CD4-positive, alpha-beta T cell treated with Interferon gamma for 1 hour (primary cell): ENCODE measurements at regions not wholly inside any gene's neighbourhood (a gene's known extent, or its start where the extent isn't known, plus 50 kb on each side); places are given as distances from the start of the nearest gene placed in this dataset.
A peak's percentile ranks its signal among the peaks of the same experiment; 100 is the strongest.
"Not testable (repeated sequence)": the region's sequence is repeated elsewhere in the genome, so short reads cannot be mapped to it uniquely, and the experiment has no call there.

Source experiments
- DNase-seq: peaks from one replicate; pipeline ENCODE4 v3.0.0-alpha.2; 2020

GRCh38 chr14:58731465-58732293 is 93.9 kb downstream of the DACT1 start:
- no peak for DNase-seq

GRCh38 chr14:58732387-58732786 is 94.6 kb downstream of the DACT1 start:
- no peak for DNase-seq

GRCh38 chr14:58733451-58734208 is 95.9 kb downstream of the DACT1 start:
- DNase-seq: no peak

GRCh38 chr14:58735596-58735995 is 97.8 kb downstream of the DACT1 start:
- no peak for DNase-seq

GRCh38 chr14:58736606-58737005 is 98.8 kb downstream of the DACT1 start:
- no peak for DNase-seq

GRCh38 chr14:58737511-58737910 is 99.7 kb downstream of the DACT1 start:
- DNase-seq: no peak

GRCh38 chr14:58738189-58738836 is 100.6 kb downstream of the DACT1 start:
- no peak for DNase-seq

GRCh38 chr14:58738876-58739275 is 101.1 kb downstream of the DACT1 start:
- no peak for DNase-seq

GRCh38 chr14:58739674-58740073 is 101.9 kb downstream of the DACT1 start:
- no peak for DNase-seq

- no peak for DNase-seq
These were observed 102.7 kb downstream of the DACT1 start for GRCh38 chr14:58740379-58740935.

GRCh38 chr14:58744801-58745394 is 107.1 kb downstream of the DACT1 start:
- DNase-seq: no peak

GRCh38 chr14:58746261-58746660 is 108.5 kb downstream of the DACT1 start:
- DNase-seq: no peak

GRCh38 chr14:58746701-58747100 is 108.9 kb downstream of the DACT1 start:
- DNase-seq: no peak

- no peak for DNase-seq
These were observed 109.4 kb downstream of the DACT1 start for GRCh38 chr14:58747181-58747580.

GRCh38 chr14:58748251-58748650 is 110.5 kb downstream of the DACT1 start:
- not testable (repeated sequence) for DNase-seq

GRCh38 chr14:58749066-58749669 is 111.4 kb downstream of the DACT1 start:
- peak; percentile 28 for DNase-seq

GRCh38 chr14:58750321-58751269 is 112.8 kb downstream of the DACT1 start:
- no peak for DNase-seq

- DNase-seq: no peak
These were observed 114.0 kb downstream of the DACT1 start for GRCh38 chr14:58751788-58752187.

GRCh38 chr14:58752289-58752688 is 114.5 kb downstream of the DACT1 start:
- DNase-seq: no peak

GRCh38 chr14:58752771-58753201 is 115.0 kb downstream of the DACT1 start:
- DNase-seq: peak; percentile 23
